ENCODE measurements at regions not wholly inside any gene's neighbourhood (a gene's known extent, or its start where the extent isn't known, plus 50 kb on each side); places are given as distances from the start of the nearest gene placed in this dataset.

DNA sequence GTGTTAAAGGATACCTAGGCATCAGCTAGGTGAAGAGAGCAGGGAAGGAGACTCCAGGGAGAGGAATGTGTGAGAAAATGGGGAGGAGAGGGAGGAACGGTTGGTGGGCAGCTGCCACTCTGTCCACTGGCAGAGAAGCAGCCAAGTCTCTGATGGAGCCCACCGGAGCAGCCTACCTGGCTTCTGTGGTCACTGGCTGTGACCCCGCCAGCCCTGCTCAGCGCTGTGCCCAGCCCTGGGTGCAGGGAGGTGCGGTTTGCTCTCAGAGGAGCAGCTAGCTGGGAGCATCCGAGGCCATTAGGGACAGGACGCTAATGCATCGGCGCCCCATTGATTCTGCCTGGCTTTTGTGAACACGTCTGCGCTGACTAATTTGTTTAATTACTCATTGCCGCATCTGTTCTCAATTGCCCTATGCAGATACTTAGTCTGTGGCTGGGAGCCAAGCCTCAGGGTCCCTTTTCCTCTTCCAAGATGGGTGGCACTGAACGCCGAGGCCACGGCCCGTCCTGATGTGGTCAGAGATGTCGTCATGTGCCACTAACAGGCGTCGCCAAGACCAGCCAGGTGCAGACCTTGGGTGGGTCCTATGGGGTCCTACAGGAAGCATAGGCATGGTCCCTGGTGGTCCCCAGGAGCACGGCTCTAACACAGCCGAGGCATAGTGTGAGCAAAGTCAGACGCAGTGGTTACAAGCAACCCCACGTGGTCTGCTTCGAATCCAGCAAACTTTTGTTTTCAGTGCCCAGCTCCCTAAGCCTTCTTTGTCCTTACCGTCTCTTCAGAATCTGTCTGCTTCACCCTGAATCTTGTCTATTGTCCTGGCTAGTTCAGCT is 82.0 kb downstream of the RRM2 start:
- TF ChIP-seq, protein P1, sequence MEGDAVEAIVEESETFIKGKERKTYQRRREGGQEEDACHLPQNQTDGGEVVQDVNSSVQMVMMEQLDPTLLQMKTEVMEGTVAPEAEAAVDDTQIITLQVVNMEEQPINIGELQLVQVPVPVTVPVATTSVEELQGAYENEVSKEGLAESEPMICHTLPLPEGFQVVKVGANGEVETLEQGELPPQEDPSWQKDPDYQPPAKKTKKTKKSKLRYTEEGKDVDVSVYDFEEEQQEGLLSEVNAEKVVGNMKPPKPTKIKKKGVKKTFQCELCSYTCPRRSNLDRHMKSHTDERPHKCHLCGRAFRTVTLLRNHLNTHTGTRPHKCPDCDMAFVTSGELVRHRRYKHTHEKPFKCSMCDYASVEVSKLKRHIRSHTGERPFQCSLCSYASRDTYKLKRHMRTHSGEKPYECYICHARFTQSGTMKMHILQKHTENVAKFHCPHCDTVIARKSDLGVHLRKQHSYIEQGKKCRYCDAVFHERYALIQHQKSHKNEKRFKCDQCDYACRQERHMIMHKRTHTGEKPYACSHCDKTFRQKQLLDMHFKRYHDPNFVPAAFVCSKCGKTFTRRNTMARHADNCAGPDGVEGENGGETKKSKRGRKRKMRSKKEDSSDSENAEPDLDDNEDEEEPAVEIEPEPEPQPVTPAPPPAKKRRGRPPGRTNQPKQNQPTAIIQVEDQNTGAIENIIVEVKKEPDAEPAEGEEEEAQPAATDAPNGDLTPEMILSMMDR (IDR thresholded peaks at IDR 0.05): no peak
- H2AFZ ChIP-seq: no peak overlapping the region
- H3K4me3 ChIP-seq (ENCODE audit: low read depth, low read length): no peak overlapping the region
- H3K36me3 ChIP-seq (ENCODE audit: control insufficient read depth, insufficient read depth, low read length): no peaks in the 10 kb centered on the region
- H3K4me2 ChIP-seq (ENCODE audit: low read length): no peak overlapping the region
- H3K79me2 ChIP-seq: no peaks in the 10 kb centered on the region
- no peak overlapping the region for H3K9ac ChIP-seq
- H3K27ac ChIP-seq: no peak overlapping the region
- no peaks in the 10 kb centered on the region for H3K9me3 ChIP-seq (ENCODE audit: control insufficient read depth, low read length)
- no peaks in the 10 kb centered on the region for H3K27me3 ChIP-seq (ENCODE audit: control insufficient read depth, insufficient read depth, low read length)
- H3K4me1 ChIP-seq: no peaks in the 10 kb centered on the region

DNA sequence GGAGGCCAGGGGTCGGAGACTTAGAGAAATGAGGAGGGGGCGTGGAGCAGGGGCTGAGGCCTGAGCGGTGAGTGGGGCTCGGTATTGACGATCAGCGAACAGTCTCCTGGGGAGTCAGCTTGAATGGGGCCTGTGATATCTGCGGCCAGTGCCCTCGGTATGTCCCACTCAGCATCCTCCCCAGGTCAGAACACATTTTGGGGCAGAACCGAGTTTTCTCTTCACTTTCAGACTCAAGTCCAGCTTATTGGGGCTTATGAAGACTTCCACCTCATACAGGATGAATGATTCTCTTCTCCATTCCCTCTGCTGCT is 82.6 kb downstream of the RRM2 start:
- no peak overlapping the region for H2AFZ ChIP-seq

DNA sequence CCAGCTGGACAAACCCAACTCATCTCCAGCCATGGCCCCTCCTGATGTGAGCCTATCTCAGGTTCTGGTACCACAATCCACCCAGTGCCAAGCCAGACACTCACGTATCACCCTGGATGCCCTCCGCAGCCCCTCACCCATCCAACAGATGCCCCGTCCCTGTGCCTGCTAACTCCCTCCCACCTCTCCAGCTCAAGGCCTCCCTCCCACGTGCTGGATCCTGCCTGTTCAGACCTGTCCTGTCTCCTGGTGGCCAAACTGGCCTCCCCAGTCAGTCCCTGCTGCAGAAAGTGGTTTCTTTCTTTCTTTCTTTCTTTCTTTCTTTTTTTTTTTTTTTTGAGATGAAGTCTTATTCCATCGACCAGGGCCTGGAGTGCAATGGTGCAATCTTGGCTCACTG is 86.2 kb downstream of the RRM2 start:
- Histone ChIP-seq H2AFZ (no peak overlapping the region), H3K4me3 (ENCODE audit: low read depth, low read length) (no peak overlapping the region), H3K27ac (no peak overlapping the region), H3K36me3 (ENCODE audit: control insufficient read depth, insufficient read depth, low read length) (no peaks in the 10 kb centered on the region), H3K4me1 (no peaks in the 10 kb centered on the region), H3K27me3 (ENCODE audit: control insufficient read depth, insufficient read depth, low read length) (no peaks in the 10 kb centered on the region), H3K4me2 (ENCODE audit: low read length) (no peak overlapping the region), H3K9ac (no peak overlapping the region), H3K9me3 (ENCODE audit: control insufficient read depth, low read length) (no peaks in the 10 kb centered on the region), H3K79me2 (no peaks in the 10 kb centered on the region)
- TF ChIP-seq, protein P1 (IDR thresholded peaks at IDR 0.05): no peak

More for the DNA sequence above, 82.6 kb downstream of the RRM2 start:
- Histone ChIP-seq H3K9ac (no peak overlapping the region), H3K27me3 (ENCODE audit: control insufficient read depth, insufficient read depth, low read length) (no peaks in the 10 kb centered on the region), H3K9me3 (ENCODE audit: control insufficient read depth, low read length) (no peaks in the 10 kb centered on the region), H3K4me3 (ENCODE audit: low read depth, low read length) (no peak overlapping the region), H3K36me3 (ENCODE audit: control insufficient read depth, insufficient read depth, low read length) (no peaks in the 10 kb centered on the region), H3K79me2 (no peaks in the 10 kb centered on the region), H3K27ac (no peak overlapping the region), H3K4me1 (no peaks in the 10 kb centered on the region), H3K4me2 (ENCODE audit: low read length) (no peak overlapping the region)
- TF ChIP-seq, protein P1 (IDR thresholded peaks at IDR 0.05): no peak

DNA sequence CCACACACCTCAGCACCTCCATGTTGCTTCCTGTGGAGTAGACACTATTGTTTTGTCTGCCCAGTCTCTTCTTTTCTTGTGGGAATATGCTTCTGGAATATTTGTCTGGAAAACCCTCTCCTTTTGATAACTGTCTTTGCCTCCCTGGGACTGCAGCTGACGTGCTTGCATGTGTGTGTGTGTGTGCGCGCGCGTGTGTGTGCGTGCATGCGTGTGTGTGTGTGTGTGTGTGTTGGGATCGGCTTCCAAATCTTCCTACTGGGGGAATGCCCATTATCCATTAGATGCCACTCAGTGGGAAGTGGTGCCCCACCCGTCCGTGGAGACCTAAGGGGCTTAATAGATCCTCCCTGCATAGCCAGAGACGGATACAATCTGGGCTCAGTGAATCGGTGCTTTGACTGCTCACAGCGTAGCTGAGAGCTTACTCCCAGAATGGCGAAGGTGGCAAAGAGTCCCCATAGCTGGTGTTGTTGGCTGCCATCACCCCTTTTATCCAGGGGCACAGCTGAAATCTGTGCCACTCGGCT is 86.9 kb downstream of the RRM2 start:
- H3K9ac ChIP-seq: no peak overlapping the region
- H3K4me1 ChIP-seq: no peaks in the 10 kb centered on the region
- no peak overlapping the region for H3K4me2 ChIP-seq (ENCODE audit: low read length)
- no peaks in the 10 kb centered on the region for H3K9me3 ChIP-seq (ENCODE audit: control insufficient read depth, low read length)
- H3K36me3 ChIP-seq (ENCODE audit: control insufficient read depth, insufficient read depth, low read length): no peaks in the 10 kb centered on the region
- H2AFZ ChIP-seq: no peak overlapping the region
- no peak overlapping the region for H3K4me3 ChIP-seq (ENCODE audit: low read depth, low read length)
- TF ChIP-seq, protein P1 (IDR thresholded peaks at IDR 0.05): no peak
- H3K27ac ChIP-seq: no peak overlapping the region
- H3K27me3 ChIP-seq (ENCODE audit: control insufficient read depth, insufficient read depth, low read length): no peaks in the 10 kb centered on the region
- no peaks in the 10 kb centered on the region for H3K79me2 ChIP-seq

DNA sequence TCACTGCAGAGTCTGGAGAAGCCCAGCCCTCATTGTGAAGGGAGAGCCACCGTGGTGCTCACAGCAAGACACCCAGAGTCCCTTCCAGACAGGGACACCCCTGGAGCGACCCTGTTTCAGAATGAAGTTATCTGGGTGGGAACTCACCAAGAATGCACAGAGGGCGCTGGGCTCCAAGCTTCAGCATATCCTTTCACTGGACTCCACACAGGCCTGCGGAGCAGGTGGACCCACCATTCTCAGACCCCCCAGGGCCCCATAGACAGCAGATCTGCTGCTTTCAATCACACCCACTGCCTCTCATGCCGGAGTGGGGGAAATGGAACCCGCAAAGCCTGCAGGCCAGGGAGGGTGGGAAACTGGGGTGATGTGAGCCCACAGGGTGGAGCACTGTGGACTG is 87.8 kb downstream of the RRM2 start:
- Histone ChIP-seq H3K4me1 (no peaks in the 10 kb centered on the region), H3K79me2 (no peaks in the 10 kb centered on the region), H3K9ac (no peak overlapping the region), H3K4me2 (ENCODE audit: low read length) (no peak overlapping the region), H3K4me3 (ENCODE audit: low read depth, low read length) (no peak overlapping the region), H3K27ac (no peak overlapping the region), H3K27me3 (ENCODE audit: control insufficient read depth, insufficient read depth, low read length) (no peaks in the 10 kb centered on the region), H2AFZ (no peak overlapping the region), H3K9me3 (ENCODE audit: control insufficient read depth, low read length) (no peaks in the 10 kb centered on the region), H3K36me3 (ENCODE audit: control insufficient read depth, insufficient read depth, low read length) (no peaks in the 10 kb centered on the region)
- TF ChIP-seq, protein P1 (IDR thresholded peaks at IDR 0.05): no peak
